CD4-positive, alpha-beta T cell treated with Interleukin-4 for 1 hour (primary cell): ENCODE measurements at regions not wholly inside any gene's neighbourhood (a gene's known extent, or its start where the extent isn't known, plus 50 kb on each side); places are given as distances from the start of the nearest gene placed in this dataset.

Experiments used
- DNase-seq, 2 donors: peaks; one replicate each; pipeline ENCODE4 v3.0.0-alpha.2; 2020 to 2022

DNA sequence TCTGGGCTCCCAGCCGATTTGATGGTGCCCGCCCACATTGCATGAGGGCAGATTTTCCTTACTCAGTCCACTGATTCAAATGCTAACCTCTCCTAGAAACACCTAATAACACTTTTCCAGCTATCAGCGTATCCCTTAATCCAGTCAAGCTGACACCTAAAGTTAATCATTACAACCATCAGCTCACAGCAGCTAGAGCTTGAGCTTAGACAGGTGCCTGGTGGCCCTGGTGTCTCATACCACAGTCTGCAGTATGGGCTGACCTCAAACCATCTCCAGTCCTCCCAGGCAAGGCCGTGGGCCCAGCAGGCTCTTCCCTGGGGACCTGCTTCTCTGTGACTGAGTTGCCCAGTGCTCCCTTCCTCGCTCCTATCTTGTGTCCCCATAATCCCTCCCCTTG is 174.4 kb upstream of the NECTIN1 start:
- DNase-seq, result no peak

DNA sequence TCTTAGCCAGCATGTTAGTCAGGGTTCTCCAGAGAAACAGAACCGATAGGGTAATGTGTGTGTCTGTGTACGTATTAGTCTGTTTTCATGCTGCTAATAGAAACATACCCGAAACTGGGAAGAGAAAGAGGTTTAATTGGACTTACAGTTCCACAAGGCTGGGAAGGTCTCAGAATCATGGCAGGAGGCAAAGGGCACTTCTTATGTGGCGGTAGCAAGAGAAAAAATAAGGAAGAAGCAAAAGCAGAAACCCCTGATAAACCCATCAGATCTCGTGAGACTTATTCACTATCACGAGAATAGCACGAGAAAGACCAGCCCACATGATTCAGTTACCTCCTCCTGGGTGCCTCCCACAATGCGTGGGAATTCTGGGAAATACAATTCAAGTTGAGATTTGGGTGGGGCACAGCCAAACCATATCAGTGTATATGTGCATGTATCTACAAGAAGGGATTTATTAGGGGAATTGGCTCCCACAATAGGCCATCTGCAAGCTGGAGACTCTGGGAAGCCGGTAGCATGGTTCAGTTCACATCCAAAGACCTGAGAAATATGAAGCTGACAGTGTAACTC is 173.7 kb upstream of the NECTIN1 start:
- DNase-seq, result no peak

DNA sequence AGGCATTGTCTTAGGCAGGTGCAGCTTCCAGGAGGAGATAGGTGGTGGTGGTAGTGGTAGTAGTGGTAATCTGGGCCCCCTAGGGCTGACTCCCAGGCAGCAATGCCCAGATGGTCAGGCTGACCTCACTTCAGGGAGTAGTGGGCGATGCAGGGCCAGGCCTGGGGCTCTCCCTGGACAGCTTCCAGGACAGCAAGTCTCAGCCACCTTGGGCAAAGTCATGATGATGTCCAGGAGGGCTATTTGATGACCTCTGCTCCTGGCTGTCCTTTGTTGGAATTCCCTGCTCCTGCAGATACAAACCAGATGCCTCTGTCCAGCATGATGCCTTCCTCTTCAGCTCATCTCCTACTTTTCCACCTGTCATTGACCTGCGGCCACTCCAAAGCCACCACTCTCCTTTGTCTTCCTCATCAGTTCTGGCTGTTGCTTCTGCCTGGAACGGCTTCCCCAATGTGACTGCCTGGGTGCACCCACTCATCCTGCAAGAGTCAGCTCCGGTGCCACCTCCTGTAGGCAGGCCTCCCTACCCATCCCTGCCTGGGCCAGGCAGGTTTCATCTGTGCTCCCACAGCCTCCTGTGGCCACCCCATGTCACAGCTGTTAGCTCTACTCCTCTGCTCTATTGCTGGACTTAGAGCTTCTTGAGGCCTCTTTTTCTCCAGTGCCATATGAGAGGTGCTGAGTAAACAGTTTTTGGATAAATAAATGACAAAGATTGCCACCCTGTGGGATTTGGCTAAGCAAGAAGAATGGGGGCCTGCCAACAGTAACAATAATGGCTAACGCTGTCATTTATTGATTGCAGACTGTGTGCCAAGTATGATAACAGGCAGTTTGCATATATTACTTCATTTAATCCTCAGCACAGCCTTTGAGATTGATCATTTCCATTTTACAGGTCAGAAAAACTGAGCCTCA is 172.9 kb upstream of the NECTIN1 start:
- DNase-seq, result no peak

DNA sequence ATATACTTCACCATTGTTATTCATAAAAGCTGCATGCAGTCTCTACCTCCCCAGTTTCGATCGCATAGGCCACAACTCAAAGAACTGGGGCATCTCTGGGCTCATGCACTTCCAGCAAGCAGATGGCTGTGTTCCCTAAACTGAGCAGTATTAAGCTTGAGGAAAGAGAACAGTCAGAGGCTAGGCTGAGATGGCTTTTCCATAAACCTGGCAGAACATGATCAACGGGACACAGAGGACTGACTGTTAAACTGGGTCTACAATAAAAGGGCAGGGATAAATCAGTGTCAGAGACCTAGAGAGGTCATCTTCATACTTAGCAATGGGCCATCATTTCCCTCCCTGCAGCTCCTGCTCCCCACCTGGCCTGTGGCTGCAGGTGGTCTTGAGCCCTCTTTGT is 171.0 kb upstream of the NECTIN1 start:
- DNase-seq, result no peak

DNA sequence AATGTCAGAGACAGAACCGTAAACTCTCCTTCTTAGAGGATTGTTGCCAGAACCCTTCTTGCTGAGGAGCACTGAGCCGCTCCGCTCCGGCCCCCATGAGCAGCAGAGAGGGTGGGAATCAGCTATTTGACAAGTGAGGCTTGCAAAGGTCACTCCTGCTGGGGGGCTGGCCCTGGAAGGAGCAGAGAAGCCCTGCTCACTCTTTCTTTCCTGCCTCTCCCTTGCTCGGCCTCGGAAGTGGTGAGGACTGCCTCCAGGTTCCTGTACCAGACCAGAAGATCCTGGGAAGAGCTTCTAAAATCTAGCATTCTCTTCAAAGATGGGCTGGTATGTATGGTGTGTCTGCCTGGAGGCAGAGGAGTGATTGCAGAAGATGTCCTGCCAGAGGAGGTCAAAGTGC is 168.6 kb upstream of the NECTIN1 start:
- DNase-seq, result no peak

DNA sequence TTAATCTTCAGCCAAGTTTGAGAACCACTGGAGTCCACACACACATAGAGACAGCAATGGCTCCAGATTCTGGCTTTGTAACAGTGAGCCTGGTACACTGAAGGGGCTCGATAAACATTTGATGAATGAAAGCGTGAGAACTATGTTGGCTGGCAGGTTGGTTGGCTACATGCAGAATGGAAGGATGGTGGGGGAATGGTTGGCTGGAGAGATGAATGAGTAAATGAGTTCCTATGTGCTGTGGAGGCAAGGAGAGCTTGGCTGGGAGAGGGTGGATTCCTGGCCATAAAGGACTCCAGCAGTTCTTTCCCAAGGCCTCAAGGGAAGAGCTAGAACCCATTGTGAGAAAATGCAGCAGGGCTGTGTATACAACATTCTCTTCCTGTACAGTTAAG is 168.0 kb upstream of the NECTIN1 start:
- DNase-seq, result no peak

DNA sequence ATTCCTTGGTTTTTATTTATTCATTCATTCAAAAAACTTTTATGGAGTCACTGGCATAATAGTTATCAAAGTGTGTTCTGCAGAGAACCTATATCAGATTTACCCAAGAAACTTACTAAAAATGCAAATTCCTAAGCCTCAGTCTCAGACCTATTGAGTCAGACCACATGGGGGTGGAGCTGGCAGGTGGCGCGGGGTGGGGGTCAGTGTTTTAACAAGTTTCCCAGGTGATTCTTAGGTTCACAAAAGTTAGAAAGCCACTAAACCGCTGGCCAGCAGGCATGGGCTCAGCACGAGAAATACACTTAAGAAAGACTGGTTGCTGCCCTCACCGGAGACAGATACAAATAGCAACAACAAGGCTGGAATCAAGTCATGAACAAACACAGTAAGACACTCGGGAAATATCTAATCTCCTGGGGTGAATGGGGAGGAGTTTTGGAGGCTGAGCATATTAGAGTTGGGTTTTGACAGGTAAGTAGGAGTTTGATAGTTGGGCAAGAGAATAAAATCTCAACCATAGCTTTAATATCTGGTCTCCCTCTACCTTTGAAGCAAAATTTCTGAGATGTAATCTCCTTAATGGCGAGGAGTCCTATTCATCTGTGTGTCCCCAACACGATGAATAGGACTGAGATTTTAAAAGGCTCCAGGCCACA is 167.5 kb upstream of the NECTIN1 start:
- DNase-seq, result no peak

DNA sequence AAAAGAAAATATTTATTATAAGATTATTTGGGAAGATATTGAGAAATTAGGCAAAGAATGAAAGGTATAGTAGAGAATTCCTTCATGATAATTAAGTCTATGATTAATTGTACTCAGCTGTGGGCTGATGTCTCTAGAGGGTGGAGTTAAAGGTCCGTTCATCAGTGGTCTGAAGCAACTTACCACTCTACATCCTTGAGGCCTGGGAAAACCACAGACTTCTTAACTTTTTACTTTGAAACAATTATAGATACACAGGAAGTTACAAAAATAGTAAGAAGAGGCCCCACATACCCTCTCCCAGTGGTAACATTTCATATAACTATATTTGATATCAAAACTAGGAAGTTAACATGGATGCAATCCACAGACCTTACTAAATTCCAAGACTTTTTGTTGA is 167.0 kb upstream of the NECTIN1 start:
- no peak for DNase-seq

DNA sequence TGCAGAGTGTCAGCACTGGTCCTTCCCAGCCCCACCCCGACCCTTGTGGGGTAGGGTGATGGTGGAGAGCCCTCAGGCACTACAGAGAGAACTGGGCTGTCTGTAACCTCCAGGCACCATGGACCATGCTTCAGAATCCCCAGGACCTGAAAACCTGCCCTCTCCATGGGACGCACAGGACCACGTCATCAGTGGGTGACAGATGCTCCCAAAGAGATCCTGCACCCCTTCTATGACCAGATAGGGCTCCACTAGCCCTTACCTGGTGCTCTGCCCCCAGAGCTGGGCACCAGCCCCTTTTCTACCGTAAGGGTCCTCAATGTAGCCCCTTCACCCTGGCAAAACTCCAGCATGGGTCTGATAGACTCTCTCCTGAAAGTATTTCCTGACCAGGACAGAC is 165.9 kb upstream of the NECTIN1 start:
- DNase-seq, result no peak

DNA sequence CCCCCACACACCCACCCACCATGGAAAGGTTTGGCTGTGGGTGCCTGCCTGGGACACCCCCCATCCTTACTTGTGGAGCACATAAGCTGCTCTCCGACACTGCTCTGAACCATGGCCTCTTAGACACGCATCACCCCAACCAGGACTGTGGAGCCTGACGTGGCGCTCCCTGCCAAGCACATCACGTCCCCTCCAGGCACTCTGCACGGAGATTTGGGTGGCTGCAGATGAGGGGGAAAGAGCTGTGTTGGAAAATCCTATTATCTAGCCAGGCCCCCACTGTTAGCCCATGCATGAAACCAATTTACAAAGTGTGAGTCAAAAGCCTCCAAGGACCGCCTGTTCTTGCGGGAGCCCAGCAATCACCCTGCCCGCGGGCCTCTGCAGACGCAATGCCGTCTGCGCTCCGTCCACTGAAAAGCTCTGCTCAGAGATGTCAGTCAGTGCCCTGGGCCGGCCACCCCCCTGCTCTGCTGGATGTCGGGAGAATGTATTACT is 163.4 kb upstream of the NECTIN1 start:
- no peak for DNase-seq

DNA sequence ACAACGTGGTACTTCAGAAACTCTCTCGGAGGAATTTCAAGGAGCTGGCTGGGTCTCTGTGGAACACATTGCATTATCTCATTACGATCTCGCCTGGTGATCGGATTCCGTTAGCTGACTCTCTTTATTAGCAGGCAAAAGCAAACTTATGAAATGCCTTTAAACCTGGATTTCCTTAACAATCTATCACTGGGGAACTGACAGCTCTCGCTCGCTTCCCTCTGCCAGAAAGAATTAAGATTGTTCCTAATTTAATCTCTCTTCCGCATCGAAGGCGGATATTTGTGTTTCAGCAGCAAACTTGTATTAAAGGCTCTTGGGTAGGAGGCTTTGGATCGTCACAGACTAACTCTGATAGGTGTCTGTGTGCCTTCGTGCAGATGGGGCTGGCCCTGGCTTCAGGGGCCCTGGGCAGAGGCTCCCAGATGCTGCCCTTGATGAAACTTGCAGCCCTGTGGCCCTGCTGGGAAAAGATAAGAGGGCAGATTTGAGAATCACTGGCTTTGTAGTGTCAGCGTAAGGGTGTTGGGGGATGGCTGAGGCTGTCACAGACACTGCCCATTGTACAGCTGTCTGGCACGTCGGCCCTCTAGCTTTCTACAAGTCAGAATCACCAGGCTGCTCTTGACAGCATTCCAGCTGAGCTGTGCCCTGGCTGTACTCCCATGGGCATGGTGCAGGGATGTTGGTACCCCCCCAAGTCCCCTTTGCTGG is 162.2 kb upstream of the NECTIN1 start:
- no peak for DNase-seq

DNA sequence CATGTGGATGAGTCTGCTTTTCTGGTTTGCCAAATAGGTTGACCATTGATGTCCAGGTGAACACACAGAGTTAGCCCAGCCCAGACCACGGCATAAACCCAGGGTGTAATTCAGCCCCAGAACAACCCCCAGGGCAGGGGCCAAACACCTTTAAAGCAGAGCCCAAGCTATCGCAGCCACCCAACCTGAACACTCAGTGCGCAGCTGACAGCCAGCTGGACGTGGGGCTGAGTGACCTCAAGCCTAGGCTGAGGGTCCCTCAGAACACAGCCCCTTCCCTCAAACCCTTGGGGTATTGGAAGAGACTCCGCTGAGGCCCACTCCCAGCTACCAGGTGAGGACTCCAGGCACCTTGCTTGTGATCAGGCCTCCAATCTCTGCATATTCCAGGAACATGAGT is 161.5 kb upstream of the NECTIN1 start:
- no peak for DNase-seq

DNA sequence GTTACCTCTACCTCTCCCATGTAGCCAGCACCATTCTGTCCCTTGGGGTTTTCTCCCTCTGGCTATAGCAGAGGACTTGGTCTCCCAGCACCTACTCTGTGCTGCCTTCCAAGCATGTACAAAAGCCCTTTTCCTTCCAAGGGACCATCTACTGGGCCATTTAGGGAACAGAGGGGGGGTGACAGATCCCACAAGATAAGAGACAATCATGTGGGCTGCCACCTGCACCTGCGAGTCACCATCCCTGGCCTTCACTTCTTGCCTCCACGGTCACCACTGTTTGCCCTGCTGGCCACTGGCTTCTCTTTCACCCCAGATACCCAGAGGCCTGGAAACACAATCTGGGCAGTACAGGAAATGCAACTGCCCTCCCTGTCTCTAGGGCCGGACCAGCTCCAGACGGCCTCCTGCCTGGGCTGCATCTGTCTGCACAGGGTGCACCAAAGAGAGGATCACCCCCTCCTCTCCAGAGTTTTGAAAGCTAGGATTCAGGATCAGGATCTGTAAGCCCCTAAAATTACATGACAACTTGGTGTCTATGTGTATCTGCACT is 160.8 kb upstream of the NECTIN1 start:
- DNase-seq, result no peak

DNA sequence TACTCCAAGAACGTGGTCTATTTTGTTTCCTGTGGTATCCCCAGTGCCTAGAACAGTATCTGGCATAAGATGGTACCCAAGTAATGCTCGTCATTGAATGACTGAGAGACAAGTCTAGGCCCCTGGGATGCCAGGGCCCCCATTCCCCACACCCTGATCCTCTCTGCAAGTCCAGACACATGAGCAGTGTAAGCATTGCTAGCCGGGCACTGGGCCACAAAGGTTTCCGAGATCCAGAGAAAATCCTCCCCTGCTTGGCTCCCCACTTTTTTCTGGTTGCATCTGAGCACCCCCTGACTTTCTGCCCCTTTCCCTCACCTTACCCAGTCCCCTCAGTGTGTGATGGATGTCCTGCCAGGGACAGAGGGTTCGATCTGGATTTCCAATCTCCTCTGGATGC is 160.1 kb upstream of the NECTIN1 start:
- no peak for DNase-seq

DNA sequence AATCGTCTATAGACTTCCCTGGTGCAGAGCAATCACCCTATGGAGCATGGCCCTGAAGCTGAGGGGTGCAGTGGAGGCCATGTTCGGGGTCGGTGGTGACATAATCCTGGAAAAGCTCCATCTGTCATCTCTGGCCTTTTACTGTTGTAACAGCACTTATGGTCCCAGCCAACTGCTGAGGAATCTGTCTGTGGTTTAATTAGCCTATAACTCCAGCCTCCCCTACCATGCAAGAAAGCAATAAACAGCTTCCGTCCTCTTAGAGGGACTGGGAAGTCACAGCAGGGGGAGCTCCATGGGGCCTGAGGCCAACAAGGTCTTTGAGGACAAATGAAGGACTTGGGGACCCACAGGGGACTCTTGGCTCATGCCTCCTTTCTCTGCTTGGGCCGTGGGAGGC is 159.1 kb upstream of the NECTIN1 start:
- no peak for DNase-seq

DNA sequence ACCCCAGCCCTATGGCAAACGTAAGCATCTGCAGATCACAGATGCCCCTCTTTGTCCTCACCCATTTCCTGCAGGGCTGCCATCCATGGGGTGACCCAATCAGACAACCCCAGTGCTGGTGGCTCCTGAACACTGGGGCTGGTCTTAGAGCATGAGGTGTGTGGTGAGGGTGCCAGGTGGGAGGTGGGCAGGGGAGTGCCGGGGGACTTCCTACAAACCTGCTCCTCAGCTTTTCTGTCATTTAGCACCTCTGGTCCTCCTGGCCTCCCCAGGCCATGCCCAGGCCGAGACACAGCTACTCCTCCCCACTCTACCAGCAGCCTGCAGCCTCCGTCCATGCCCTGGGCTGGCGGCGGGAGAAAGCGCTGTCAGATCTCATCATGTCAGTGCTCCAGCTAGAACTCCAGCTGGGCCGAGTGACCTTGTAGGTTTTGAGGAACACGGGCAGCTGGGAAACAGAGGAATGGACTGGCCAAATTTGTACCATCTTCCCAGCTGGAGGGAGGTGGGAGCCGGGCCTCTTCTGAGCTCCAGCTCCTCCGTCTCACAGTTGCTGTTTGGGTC is 157.7 kb upstream of the NECTIN1 start:
- DNase-seq, result no peak

DNA sequence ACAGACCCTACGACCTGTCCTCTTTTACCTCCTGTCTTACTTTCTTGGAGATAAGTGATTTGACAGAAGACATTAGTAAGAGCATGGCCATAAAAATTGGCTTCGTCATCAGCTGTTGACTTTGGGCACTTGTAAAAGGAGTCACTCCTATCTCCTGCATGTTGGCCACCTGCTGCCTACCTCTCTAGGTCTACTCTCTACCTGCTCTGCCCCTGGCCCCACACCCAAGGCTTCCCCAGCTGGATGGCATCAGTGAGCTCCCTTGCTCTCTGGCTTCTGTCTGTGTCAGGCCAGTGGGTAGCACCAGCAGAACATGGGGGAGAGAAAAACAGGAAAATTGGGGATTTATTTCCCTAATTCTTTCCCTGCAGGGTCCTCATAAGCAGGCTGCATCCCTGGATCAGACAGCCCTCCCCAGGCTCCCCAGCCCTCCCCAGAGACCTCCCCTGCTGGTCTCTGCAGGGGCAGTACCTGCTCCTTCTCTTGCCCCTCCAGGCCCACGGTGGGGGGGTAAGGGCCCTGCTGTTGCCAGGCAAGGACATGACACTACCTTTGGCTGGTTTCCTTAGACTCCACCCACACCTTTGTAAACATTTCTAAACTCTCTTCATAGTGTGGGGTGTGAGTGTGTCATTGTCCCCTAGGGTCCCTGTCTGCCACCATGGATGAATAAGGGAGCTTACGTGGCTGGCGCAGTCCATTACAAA is 157.0 kb upstream of the NECTIN1 start:
- DNase-seq, result no peak

DNA sequence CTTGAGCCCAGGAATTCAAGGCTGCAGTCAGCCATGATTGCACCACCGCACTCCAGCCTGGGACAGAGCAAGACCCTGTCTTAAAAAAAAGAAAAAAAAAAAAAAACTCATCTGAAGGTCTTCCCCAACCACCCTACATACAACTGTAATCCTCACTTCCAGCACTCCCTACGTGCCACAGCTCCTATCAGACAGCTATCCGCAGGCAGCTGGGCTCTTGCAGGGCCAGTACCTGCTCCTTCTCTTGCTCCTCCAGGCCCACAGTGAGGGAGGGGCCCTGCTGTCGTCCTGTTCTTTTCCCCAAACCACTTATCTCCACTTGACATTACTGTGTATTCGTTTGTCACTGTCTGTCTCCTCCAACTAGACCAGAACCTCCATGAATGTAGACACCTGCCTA is 156.1 kb upstream of the NECTIN1 start:
- no peak for DNase-seq

DNA sequence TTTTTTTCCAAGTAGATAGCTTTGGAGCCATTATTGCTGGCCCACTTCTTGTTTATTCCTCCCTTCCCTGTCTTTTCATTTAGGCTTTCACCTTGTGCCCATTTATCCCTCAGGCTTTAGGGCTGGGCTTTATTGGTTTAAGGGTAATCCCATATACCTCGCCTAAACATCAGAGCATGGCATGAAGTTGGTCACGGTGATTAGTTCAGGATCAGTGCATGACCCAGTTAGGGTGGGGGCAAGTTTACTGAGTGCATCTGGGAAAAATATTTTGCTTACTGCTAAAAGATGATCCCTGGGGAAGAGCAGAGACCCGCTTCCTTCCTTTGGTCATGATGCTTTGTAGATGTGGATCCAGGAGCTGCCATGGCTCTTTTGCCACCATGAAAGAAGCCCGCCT is 153.3 kb upstream of the NECTIN1 start:
- DNase-seq, result no peak

DNA sequence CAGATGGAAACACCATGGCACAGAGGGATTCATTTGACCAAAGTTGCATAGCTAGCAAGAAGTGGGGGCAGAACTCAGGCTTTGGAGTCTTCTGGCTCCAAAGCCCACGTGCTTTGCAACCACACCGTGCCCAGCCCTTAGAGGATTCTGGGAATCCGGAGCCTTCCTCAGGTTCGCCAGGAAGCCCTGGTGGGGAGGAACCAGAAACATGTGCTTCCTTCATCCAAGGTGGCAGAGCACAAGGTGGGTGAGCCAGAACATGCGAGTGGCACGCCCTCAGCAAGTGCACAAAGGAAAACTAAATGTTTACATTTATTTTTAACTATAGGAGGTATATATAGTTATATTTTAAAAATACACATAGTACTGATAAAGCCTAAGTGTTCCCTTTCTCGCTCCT is 151.9 kb upstream of the NECTIN1 start:
- DNase-seq, result no peak

DNA sequence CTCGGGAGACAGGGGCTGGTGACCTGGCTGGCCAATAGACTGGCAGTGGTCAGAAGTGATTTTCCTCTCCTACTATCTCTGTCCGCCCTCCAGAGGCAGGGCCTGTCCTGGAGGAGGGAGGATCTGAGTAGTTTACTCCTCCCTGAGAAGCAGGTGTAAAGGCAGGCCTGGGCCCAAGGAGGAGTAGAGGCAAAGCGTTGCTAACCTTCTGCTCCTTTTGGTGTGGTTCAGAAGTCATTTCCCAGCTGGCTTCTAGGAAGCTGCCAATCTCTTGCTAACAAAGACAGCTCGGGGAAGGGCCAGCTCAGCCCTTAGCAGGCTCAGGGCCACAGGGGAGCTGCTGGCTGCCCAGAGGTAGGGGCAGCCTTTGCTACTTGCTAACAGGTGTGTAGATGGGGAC is 151.1 kb upstream of the NECTIN1 start:
- no peak for DNase-seq

DNA sequence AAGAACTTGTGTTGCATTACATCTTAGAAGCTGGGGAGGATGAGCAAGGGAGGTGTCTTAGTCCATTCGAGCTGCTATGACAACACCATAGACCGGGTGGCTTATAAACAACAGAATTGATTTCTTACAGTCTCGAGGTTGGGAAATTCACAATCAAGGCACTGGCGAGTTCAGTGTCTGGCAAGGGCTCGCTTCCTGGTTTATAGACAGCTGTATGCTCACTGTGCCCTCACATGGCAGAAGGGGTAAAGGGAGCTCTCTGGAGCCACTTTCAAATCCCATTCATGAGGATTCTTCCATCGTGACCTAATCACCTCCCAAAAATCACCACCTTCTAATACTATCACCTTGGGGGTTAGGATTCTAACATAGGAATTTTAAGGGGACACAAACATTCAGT is 150.0 kb upstream of the NECTIN1 start:
- DNase-seq, result no peak
